ENCODE measurements at regions not wholly inside any gene's neighbourhood (a gene's known extent, or its start where the extent isn't known, plus 50 kb on each side); places are given as distances from the start of the nearest gene placed in this dataset.

GRCh38 chr7:131027287-131027773, 293.3 kb upstream of the KLF14 start:
- no peak for DNase-seq
- H3K27ac ChIP-seq (ENCODE audit: low read depth in 1 of 2, low read length in 1 of 2): peak overlapping the region in 1 of 2 donors; percentile 86

GRCh38 chr7:131028295-131028694, 294.3 kb upstream of the KLF14 start:
- Histone ChIP-seq H3K9ac (ENCODE audit: insufficient read depth in 1 of 2, low read length in 2 of 2) (no peak overlapping the region), H3K9me3 (ENCODE audit: control insufficient read depth in 4 of 4, insufficient read depth in 3 of 4, low read length in 3 of 4) (no peaks in the 10 kb centered on the region), H3K4me3 (no peak overlapping the region), H3K36me3 (ENCODE audit: control insufficient read depth in 4 of 4, insufficient read depth in 4 of 4, low read length in 4 of 4) (peaks cover 0 to 2% (median 0%) of the 10 kb centered on the region in 4 donors), H3K4me1 (ENCODE audit: control insufficient read depth in 5 of 5, insufficient read depth in 5 of 5, low read length in 5 of 5) (peaks cover 0 to 26% (median 0%) of the 10 kb centered on the region in 5 donors), H3K27ac (ENCODE audit: low read depth in 1 of 2, low read length in 1 of 2) (peak overlapping the region in 1 of 2 donors; percentile 47), H3K27me3 (ENCODE audit: control insufficient read depth in 3 of 3, insufficient read depth in 3 of 3, low read length in 2 of 3) (no peaks in the 10 kb centered on the region)
- TF ChIP-seq CTCF (IDR thresholded peaks at IDR 0.05; ENCODE audit: control extremely low read depth, extremely low read depth): no peak
- DNase-seq (peak in 2 of 3 donors; percentile 37 to 67), ATAC-seq (ENCODE audit: insufficient read depth, low FRiP score) (no peak)
- 64 to 87% methylated on average over 2 of the region's 2 CpGs for WGBS, 2 donors

More at GRCh38 chr7:131027287-131027773, 293.3 kb upstream of the KLF14 start:
- no peak overlapping the region for H3K4me3 ChIP-seq
- peak; percentile 19 for ATAC-seq (ENCODE audit: insufficient read depth, low FRiP score)
- H3K27me3 ChIP-seq (ENCODE audit: control insufficient read depth in 3 of 3, insufficient read depth in 3 of 3, low read length in 2 of 3): no peaks in the 10 kb centered on the region
- peaks cover 0 to 3% (median 0%) of the 10 kb centered on the region in 4 donors for H3K36me3 ChIP-seq (ENCODE audit: control insufficient read depth in 4 of 4, insufficient read depth in 4 of 4, low read length in 4 of 4)
- peaks cover 0 to 26% (median 0%) of the 10 kb centered on the region in 5 donors for H3K4me1 ChIP-seq (ENCODE audit: control insufficient read depth in 5 of 5, insufficient read depth in 5 of 5, low read length in 5 of 5)
- no peak for TF ChIP-seq CTCF (IDR thresholded peaks at IDR 0.05; ENCODE audit: control extremely low read depth, extremely low read depth)
- no peak overlapping the region for H3K9ac ChIP-seq (ENCODE audit: insufficient read depth in 1 of 2, low read length in 2 of 2)
- WGBS, 2 donors: 39 to 45% methylated on average over 8 of the region's 8 CpGs
- no peaks in the 10 kb centered on the region for H3K9me3 ChIP-seq (ENCODE audit: control insufficient read depth in 4 of 4, insufficient read depth in 3 of 4, low read length in 3 of 4)

- no peak for TF ChIP-seq CTCF (IDR thresholded peaks at IDR 0.05; ENCODE audit: control extremely low read depth, extremely low read depth)
- Histone ChIP-seq H3K27me3 (ENCODE audit: control insufficient read depth in 3 of 3, insufficient read depth in 3 of 3, low read length in 2 of 3) (no peaks in the 10 kb centered on the region), H3K9me3 (ENCODE audit: control insufficient read depth in 4 of 4, insufficient read depth in 3 of 4, low read length in 3 of 4) (no peaks in the 10 kb centered on the region), H3K9ac (ENCODE audit: insufficient read depth in 1 of 2, low read length in 2 of 2) (no peak overlapping the region), H3K27ac (ENCODE audit: low read depth in 1 of 2, low read length in 1 of 2) (no peak overlapping the region), H3K36me3 (ENCODE audit: control insufficient read depth in 4 of 4, insufficient read depth in 4 of 4, low read length in 4 of 4) (peaks cover 0 to 1% (median 0%) of the 10 kb centered on the region in 4 donors), H3K4me1 (ENCODE audit: control insufficient read depth in 5 of 5, insufficient read depth in 5 of 5, low read length in 5 of 5) (peaks cover 0 to 27% (median 0%) of the 10 kb centered on the region in 5 donors), H3K4me3 (no peak overlapping the region)
- DNase-seq: no peak
- ATAC-seq (ENCODE audit: insufficient read depth, low FRiP score): no peak
Measured at GRCh38 chr7:131029002-131029401, 295.0 kb upstream of the KLF14 start.
